GM21723 (cell line): ENCODE measurements at regions not wholly inside any gene's neighbourhood (a gene's known extent, or its start where the extent isn't known, plus 50 kb on each side); places are given as distances from the start of the nearest gene placed in this dataset.

Experiments used
- ATAC-seq: cut with Tn5 transposase; IDR thresholded peaks from one replicate; pipeline ENCODE4 v1.9.1; 2021; ENCODE audit warnings: mild to moderate bottlenecking, moderate library complexity; ENCODE audit not compliant: unreplicated experiment

GRCh38 chr13:40235160-40235796 lies 431.2 kb downstream of the FOXO1 start:
- no peak for ATAC-seq

GRCh38 chr13:40236566-40237168 lies 429.8 kb downstream of the FOXO1 start:
- no peak for ATAC-seq

GRCh38 chr13:40238761-40239160 lies 427.7 kb downstream of the FOXO1 start:
- ATAC-seq, result no peak

GRCh38 chr13:40240293-40240692 lies 426.1 kb downstream of the FOXO1 start:
- ATAC-seq, result no peak

- no peak for ATAC-seq
These were observed 425.2 kb downstream of the FOXO1 start for GRCh38 chr13:40241125-40241798.

GRCh38 chr13:40243047-40243446 lies 423.4 kb downstream of the FOXO1 start:
- no peak for ATAC-seq

GRCh38 chr13:40243982-40244381 lies 422.5 kb downstream of the FOXO1 start:
- ATAC-seq, result no peak

- ATAC-seq, result no peak
These were observed 420.9 kb downstream of the FOXO1 start for GRCh38 chr13:40245567-40245966.

GRCh38 chr13:40247845-40248244 lies 418.6 kb downstream of the FOXO1 start:
- no peak for ATAC-seq

- ATAC-seq, result no peak
These were observed 415.0 kb downstream of the FOXO1 start for GRCh38 chr13:40251343-40252032.

GRCh38 chr13:40252241-40252640 lies 414.2 kb downstream of the FOXO1 start:
- no peak for ATAC-seq

- no peak for ATAC-seq
These were observed 413.8 kb downstream of the FOXO1 start for GRCh38 chr13:40252676-40253075.

GRCh38 chr13:40254394-40254793 lies 412.0 kb downstream of the FOXO1 start:
- ATAC-seq, result no peak

- no peak for ATAC-seq
These were observed 410.9 kb downstream of the FOXO1 start for GRCh38 chr13:40255551-40255950.

- ATAC-seq, result no peak
These were observed 406.5 kb downstream of the FOXO1 start for GRCh38 chr13:40259899-40260298.

- ATAC-seq, result no peak
These were observed 405.1 kb downstream of the FOXO1 start for GRCh38 chr13:40261336-40261735.

- no peak for ATAC-seq
These were observed 404.5 kb downstream of the FOXO1 start for GRCh38 chr13:40261947-40262346.

GRCh38 chr13:40269086-40269485 lies 397.4 kb downstream of the FOXO1 start:
- no peak for ATAC-seq

GRCh38 chr13:40270726-40271125 lies 395.7 kb downstream of the FOXO1 start:
- ATAC-seq, result no peak

GRCh38 chr13:40271271-40271885 lies 395.1 kb downstream of the FOXO1 start:
- no peak for ATAC-seq
